DND-41 (cell line): ENCODE measurements at regions not wholly inside any gene's neighbourhood (a gene's known extent, or its start where the extent isn't known, plus 50 kb on each side); places are given as distances from the start of the nearest gene placed in this dataset.

Experiments used
- EZH2 ChIP-seq: IDR thresholded peaks from 3 replicates; pipeline ENCODE4 v1.6.1; 2012; ENCODE audit warnings: borderline replicate concordance, low read depth, mild to moderate bottlenecking, moderate library complexity, low read length, inconsistent platforms; ENCODE audit not compliant: severe bottlenecking
- TF ChIP-seq, protein P1 (sequence below): IDR thresholded peaks from 2 replicates; pipeline ENCODE4 v1.5.1; 2012; ENCODE audit warnings: borderline replicate concordance, low read length, moderate library complexity, mild to moderate bottlenecking; ENCODE audit not compliant: poor library complexity, severe bottlenecking; ENCODE audit errors: extremely low read depth

DNA sequence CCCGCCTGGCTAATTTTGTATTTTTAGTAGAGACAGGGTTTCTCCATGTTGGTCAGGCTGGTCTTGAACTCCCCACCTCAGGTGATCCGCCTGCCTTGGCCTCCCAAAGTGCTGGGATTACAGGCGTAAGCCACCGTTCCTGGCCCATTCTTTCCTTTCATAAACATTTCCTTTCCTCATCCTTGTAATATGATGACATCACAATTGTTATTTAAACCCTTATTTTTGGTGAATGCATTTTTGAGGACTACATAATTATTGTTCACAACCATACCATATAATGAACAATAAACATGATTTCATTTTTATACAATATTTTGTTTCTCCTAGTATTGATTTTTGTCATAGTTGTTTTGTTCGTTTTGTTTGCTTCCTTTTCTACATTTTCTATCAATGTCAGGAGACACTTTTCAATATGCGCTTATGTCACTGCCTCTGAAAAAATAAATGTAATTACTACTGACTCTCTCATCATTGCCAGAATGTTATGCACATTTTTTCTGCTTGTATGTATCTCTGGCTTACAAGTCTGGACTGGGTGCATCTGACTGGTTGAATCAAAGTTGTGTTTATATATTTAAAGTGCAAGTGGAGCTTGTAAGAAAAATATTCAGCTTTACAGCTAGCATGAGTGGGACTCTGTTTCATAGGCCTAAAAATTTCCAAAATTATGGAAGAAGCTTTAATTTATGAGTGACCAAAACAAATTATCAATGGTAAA lies 2286.3 kb upstream of the RAG2 start:
- TF ChIP-seq, protein P1, sequence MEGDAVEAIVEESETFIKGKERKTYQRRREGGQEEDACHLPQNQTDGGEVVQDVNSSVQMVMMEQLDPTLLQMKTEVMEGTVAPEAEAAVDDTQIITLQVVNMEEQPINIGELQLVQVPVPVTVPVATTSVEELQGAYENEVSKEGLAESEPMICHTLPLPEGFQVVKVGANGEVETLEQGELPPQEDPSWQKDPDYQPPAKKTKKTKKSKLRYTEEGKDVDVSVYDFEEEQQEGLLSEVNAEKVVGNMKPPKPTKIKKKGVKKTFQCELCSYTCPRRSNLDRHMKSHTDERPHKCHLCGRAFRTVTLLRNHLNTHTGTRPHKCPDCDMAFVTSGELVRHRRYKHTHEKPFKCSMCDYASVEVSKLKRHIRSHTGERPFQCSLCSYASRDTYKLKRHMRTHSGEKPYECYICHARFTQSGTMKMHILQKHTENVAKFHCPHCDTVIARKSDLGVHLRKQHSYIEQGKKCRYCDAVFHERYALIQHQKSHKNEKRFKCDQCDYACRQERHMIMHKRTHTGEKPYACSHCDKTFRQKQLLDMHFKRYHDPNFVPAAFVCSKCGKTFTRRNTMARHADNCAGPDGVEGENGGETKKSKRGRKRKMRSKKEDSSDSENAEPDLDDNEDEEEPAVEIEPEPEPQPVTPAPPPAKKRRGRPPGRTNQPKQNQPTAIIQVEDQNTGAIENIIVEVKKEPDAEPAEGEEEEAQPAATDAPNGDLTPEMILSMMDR, result no peak
- no peak for TF ChIP-seq EZH2
